ENCODE measurements at regions not wholly inside any gene's neighbourhood (a gene's known extent, or its start where the extent isn't known, plus 50 kb on each side); places are given as distances from the start of the nearest gene placed in this dataset.

- DNase-seq (ENCODE audit: low spot score), result no peak
- no peaks in the 10 kb centered on the region for H3K36me3 ChIP-seq
- 14% methylated on average over 1 of the region's 1 CpG for WGBS
- H3K9me3 ChIP-seq, result no peaks in the 10 kb centered on the region
- H3K4me1 ChIP-seq (replicated peaks), result no peaks in the 10 kb centered on the region
- no peak overlapping the region for H3K27ac ChIP-seq
- TF ChIP-seq POLR2AphosphoS5 (IDR thresholded peaks at IDR 0.05) (no peak), CTCF (IDR thresholded peaks at IDR 0.05) (no peak), POLR2A (IDR thresholded peaks at IDR 0.05) (no peak)
- H3K4me3 ChIP-seq, result no peak overlapping the region
- intact Hi-C loops (cut with DNase I), result no loop called here
- no peaks in the 10 kb centered on the region for H3K27me3 ChIP-seq (replicated peaks; ENCODE audit: insufficient read depth)
Observed at GRCh38 chr2:22375096-22375495, 1009.9 kb upstream of the KLHL29 start.

GRCh38 chr2:22377268-22377667 is 1007.7 kb upstream of the KLHL29 start:
- no peak overlapping the region for H3K4me3 ChIP-seq
- intact Hi-C loops (cut with DNase I), result no loop called here
- no peak for TF ChIP-seq POLR2AphosphoS5 (IDR thresholded peaks at IDR 0.05)
- no peak for TF ChIP-seq CTCF (IDR thresholded peaks at IDR 0.05)
- no peak for TF ChIP-seq POLR2A (IDR thresholded peaks at IDR 0.05)
- H3K27ac ChIP-seq, result no peak overlapping the region
- no peaks in the 10 kb centered on the region for H3K27me3 ChIP-seq (replicated peaks; ENCODE audit: insufficient read depth)
- no peaks in the 10 kb centered on the region for H3K36me3 ChIP-seq
- DNase-seq (ENCODE audit: low spot score), result no peak
- 71% methylated on average over 6 of the region's 6 CpGs for WGBS
- no peaks in the 10 kb centered on the region for H3K4me1 ChIP-seq (replicated peaks)
- H3K9me3 ChIP-seq, result no peaks in the 10 kb centered on the region

- Histone ChIP-seq H3K9me3 (no peaks in the 10 kb centered on the region), H3K27ac (no peak overlapping the region), H3K27me3 (replicated peaks; ENCODE audit: insufficient read depth) (no peaks in the 10 kb centered on the region), H3K4me1 (replicated peaks) (no peaks in the 10 kb centered on the region), H3K36me3 (no peaks in the 10 kb centered on the region), H3K4me3 (no peak overlapping the region)
- no peak for TF ChIP-seq POLR2A (IDR thresholded peaks at IDR 0.05)
- TF ChIP-seq POLR2AphosphoS5 (IDR thresholded peaks at IDR 0.05), result no peak
- no peak for TF ChIP-seq CTCF (IDR thresholded peaks at IDR 0.05)
- 83% methylated on average over 11 of the region's 11 CpGs for WGBS
- intact Hi-C loops (cut with DNase I), result no loop called here
- DNase-seq (ENCODE audit: low spot score), result no peak
Observed at GRCh38 chr2:22382479-22383169, 1002.4 kb upstream of the KLHL29 start.

- Histone ChIP-seq H3K4me3 (no peak overlapping the region), H3K4me1 (replicated peaks) (no peaks in the 10 kb centered on the region), H3K27ac (no peak overlapping the region), H3K27me3 (replicated peaks; ENCODE audit: insufficient read depth) (no peaks in the 10 kb centered on the region), H3K36me3 (no peaks in the 10 kb centered on the region), H3K9me3 (no peaks in the 10 kb centered on the region)
- intact Hi-C loops (cut with DNase I), result no loop called here
- WGBS, result 79% methylated on average over 2 of the region's 2 CpGs
- no peak for DNase-seq (ENCODE audit: low spot score)
- TF ChIP-seq POLR2A (IDR thresholded peaks at IDR 0.05) (no peak), CTCF (IDR thresholded peaks at IDR 0.05) (no peak), POLR2AphosphoS5 (IDR thresholded peaks at IDR 0.05) (no peak)
Observed at GRCh38 chr2:22397847-22398246, 987.1 kb upstream of the KLHL29 start.

GRCh38 chr2:22403748-22404147 is 981.2 kb upstream of the KLHL29 start:
- Histone ChIP-seq H3K4me3 (no peak overlapping the region), H3K36me3 (no peaks in the 10 kb centered on the region), H3K4me1 (replicated peaks) (no peaks in the 10 kb centered on the region), H3K27ac (no peak overlapping the region), H3K9me3 (no peaks in the 10 kb centered on the region), H3K27me3 (replicated peaks; ENCODE audit: insufficient read depth) (no peaks in the 10 kb centered on the region)
- DNase-seq (ENCODE audit: low spot score), result no peak
- 86% methylated on average over 1 of the region's 1 CpG for WGBS
- TF ChIP-seq CTCF (IDR thresholded peaks at IDR 0.05), result no peak
- no peak for TF ChIP-seq POLR2A (IDR thresholded peaks at IDR 0.05)
- no peak for TF ChIP-seq POLR2AphosphoS5 (IDR thresholded peaks at IDR 0.05)
- intact Hi-C loops (cut with DNase I), result no loop called here
